ENCODE measurements at regions not wholly inside any gene's neighbourhood (a gene's known extent, or its start where the extent isn't known, plus 50 kb on each side); places are given as distances from the start of the nearest gene placed in this dataset.

- TF ChIP-seq, protein P1, sequence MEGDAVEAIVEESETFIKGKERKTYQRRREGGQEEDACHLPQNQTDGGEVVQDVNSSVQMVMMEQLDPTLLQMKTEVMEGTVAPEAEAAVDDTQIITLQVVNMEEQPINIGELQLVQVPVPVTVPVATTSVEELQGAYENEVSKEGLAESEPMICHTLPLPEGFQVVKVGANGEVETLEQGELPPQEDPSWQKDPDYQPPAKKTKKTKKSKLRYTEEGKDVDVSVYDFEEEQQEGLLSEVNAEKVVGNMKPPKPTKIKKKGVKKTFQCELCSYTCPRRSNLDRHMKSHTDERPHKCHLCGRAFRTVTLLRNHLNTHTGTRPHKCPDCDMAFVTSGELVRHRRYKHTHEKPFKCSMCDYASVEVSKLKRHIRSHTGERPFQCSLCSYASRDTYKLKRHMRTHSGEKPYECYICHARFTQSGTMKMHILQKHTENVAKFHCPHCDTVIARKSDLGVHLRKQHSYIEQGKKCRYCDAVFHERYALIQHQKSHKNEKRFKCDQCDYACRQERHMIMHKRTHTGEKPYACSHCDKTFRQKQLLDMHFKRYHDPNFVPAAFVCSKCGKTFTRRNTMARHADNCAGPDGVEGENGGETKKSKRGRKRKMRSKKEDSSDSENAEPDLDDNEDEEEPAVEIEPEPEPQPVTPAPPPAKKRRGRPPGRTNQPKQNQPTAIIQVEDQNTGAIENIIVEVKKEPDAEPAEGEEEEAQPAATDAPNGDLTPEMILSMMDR (IDR thresholded peaks at IDR 0.05), result no peak
- TF ChIP-seq POLR2A (IDR thresholded peaks at IDR 0.05), result no peak
Measured at GRCh38 chr10:52484206-52485065, 170.4 kb downstream of the DKK1 start.

Measured in adrenal gland (tissue), 5 donors.